GM18907 (cell line): ENCODE measurements at regions not wholly inside any gene's neighbourhood (a gene's known extent, or its start where the extent isn't known, plus 50 kb on each side); places are given as distances from the start of the nearest gene placed in this dataset.
"Not testable (repeated sequence)": the region's sequence is repeated elsewhere in the genome, so short reads cannot be mapped to it uniquely, and the experiment has no call there.

Experiments
- ATAC-seq: cut with Tn5 transposase; IDR thresholded peaks from one replicate; pipeline ENCODE4 v1.9.1; 2021; ENCODE audit warnings: mild to moderate bottlenecking, moderate library complexity; ENCODE audit not compliant: unreplicated experiment

DNA sequence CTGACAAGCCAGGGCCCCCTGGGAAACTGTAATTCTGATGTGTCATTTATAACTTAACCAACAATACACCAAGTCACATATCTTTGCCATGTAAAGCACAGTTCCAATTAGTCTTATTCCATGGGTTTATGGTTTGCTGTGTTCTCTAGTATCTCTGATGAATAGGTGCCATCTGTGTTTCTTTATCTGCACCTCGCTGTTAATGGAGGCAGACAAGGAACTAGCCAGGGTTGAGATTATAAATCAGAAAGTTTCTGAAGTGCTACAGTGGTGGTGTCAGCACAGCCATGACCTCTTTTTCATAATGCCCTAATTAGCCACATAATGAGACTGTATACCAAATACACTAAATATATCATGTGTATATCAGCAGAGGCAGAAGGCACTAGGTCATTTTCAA lies 866.4 kb downstream of the PLOD2 start:
- no peak for ATAC-seq

DNA sequence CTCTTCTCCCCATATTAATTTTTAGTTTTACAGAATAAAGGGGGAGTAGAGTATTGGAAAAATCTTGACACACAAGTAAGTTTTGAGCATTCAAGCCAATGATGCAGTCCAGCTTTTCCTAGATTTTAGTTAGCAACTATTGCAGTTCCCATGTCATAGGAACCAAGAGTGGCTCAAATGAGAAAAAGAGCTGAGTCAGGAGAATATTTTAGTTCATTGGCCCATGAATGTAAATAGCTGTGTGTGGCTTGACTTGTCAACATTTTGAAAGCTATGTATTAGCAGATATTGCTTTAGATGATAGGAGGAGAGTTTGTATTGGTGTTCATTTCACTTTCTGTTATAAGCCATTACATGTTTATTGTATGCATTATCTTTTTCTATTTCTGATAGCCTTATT lies 853.7 kb downstream of the PLOD2 start:
- ATAC-seq: no peak

DNA sequence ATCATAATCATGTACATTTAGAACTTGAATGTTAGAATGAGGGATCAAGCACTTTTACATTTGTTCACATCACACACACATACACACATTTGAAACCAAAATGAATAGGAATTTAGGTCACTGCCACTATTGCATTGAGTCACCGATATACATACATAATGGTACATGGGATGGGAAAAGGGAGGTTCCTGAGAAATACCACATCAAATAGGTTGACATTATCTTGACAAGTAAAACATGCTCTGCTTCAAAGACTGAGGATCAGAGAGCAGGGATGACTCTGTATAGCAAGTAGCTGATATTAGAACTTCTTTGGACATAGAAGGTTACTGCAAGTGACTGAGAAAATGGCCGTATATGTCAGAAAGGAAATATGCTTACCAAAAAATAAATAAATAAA lies 847.2 kb downstream of the PLOD2 start:
- no peak for ATAC-seq

DNA sequence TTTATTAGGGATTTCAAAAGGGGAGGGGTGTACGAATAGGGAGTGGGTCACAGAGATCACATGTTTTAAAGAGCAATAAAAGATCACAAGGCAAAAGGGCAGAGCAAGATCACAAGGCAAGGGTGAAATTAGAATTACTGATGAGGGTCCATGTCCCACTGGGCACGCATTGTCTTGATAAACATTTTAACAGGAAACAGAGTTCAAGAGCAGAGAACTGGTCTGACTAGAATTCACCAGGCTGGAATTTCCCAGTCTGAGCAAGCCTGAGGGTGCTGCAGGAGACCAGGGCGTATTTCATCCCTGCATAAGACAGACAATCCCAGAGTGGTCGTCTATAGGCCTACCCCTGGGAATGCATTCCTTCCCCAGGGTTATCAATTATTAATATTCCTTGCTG lies 844.7 kb downstream of the PLOD2 start:
- not testable (repeated sequence) for ATAC-seq

DNA sequence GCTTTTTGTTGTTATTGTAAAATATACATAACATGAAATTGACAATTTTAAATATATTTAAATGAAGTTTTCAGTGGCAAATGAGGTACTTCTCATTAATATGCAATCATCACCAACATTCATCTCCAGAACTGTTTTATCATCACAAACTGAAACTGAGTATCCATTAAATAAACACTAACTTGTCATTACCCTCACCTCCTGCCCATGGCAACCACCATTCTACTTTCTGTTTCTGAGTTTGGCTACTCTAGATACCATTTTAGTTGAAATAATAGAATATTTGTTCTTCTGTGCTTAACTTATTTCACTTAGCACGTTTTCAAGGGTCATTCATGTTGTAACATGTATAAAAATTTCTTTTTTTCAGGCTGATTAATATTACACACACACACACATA lies 834.3 kb downstream of the PLOD2 start:
- no peak for ATAC-seq

DNA sequence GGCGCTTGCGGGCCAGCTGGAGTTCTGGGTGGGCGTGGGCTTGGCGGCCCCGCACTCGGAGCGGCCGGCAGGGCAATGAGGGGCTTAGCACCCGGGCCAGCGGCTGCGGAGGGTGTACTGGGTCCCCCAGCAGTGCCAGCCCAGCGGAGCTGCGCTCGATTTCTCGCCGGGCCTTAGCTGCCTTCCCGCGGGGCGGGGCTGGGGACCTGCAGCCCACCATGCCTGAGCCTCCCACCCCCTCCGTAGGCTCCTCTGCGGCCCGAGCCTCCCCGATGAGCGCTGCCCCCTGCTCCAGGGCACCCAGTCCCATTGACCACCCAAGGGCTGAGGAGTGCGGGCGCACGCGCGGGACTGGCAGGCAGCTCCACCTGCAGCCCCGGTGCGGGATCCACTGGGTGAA lies 827.6 kb downstream of the PLOD2 start:
- not testable (repeated sequence) for ATAC-seq

DNA sequence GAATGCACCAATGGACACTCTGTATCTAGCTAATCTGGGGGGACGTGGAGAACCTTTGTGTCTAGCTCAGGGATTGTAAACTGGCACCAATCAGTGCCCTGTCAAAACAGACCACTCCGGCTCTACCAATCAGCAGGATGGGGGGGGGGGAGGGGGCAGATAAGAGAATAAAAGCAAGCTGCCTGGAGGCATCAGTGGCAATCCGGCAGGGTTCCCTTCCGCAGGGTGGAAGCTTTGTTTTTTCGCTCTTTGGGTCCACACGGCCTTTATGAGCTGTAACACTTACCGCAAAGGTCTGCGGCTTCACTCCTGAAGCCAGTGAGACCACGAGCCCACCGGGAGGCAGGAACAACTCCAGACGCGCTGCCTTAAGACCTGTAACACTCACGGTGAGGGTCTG lies 827.1 kb downstream of the PLOD2 start:
- ATAC-seq: no peak

DNA sequence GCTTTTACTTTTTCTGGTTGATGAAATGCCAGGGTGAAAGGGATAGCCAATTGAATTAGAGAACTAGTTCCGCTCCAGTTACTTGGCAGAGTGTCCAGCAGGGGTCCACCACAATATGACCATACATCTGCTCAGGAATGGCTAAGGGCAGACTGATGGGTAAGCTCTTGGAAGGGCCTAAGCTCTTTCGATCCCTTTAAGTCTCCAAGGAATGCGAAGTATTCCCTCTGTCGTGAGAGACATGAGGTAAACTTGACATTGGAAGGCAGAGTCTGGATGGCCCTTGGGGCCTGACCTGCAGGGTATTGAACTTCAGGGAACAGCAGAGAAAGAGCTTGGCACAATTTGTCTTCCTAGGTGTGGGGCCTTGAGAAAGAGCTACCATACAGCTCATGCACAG lies 805.8 kb downstream of the PLOD2 start:
- no peak for ATAC-seq

DNA sequence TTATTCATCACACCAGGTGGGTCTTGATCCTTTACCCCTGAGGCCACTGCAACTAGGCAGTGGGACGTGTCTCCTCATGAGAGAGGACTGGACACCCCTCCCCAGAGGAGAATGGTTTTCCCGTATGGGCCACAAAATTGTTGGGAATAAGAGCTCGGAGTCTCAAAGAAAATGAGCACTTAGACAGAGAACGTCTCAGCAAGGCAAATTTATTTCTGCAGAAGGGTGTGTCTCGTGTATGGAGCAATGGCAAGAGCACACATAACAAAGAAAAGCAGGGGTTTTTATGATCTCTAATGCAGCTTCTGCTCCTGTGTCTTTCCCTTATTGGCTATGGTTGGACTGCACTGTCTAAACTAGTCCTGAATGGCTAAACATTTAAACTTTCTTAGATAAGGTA lies 803.5 kb downstream of the PLOD2 start:
- ATAC-seq: no peak

DNA sequence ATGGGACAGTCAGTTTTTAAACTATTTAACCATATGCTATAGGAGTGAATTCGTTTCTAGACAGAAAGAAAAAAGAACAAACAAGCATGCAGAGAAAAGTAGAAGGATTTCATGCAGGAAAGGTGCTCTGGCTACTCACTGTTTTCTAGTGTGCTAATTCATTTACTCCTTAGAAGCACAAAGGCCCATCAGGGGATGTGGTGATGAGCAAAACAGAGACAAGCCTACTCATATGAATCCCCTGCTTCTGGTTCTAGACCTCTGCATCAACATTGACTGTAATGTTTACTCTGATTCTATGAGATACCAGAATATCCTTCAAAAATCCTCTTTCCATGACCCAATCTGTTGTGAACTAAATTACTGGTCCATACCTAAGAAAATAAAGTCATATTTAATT lies 801.9 kb downstream of the PLOD2 start:
- no peak for ATAC-seq

DNA sequence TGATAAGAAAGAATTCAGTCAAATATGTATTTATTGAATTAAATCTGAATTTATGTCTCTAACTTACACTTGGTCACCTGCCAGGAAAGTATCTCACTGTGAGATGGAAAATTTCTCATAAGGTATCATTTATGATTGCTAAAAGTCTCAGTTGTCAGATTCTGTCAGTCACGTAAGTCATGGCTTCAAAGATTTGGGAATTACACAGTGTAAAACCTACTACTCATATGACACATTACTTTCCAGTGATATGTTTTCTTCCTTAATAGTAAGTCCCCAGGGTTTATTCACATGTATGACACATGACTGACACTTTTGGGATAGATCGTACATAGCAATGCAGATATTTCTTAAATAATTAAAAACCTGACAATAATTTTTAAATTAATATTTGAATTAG lies 792.2 kb downstream of the PLOD2 start:
- no peak for ATAC-seq

DNA sequence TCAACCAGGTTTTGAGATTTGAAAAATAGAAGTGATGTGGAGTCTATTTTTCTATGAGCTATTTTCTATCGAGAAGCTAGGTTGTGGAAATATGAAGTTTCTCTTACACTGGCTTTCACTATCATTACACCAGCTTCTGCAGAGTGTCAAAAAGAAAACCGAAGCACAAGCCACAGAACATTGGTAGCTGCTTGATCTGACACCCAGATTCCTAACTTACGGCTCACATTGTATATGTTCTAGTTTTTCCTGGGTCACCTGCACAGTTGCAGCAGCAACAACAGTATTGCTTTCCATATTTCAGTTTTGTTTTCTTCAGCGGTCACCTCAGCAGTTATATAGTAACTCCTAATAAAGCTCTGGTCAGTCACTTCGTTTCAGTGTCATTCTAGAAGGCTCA lies 790.1 kb downstream of the PLOD2 start:
- ATAC-seq: no peak

DNA sequence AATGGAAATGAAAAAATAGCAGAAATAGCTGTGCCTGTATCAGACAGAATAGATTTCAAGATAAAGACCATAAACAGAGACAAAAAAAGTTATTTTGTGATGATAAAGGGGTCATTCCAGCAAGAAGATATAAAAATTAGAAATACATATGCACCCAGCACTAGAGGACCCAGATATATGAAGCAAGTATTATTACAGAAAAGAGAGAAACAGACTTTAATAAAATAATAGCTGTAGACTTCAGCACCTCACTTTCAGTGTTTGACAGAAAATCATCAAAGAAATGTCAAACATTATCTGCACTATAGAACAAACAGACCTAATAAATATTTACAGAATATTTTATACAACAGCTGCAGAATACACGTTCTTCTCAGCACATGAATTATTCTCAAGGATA lies 783.7 kb downstream of the PLOD2 start:
- no peak for ATAC-seq

DNA sequence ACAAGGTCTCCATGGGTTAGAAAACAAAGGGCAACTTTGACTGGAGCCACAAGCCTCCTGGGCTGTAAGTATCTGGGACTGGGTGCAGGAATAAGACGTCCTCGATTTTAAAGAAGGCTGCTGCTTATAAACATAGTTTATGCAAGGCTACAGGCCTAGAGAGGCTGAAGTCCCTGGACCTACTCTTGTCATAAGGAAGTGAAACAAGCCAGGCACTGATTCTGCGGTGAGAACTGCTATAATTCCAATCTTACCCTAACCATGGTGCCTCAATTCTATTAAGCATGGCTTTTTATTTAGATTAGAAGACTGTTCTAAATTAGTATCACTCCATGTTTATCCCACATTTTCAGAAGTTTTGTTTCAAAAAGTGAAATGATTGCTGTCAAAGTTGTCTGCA lies 777.6 kb downstream of the PLOD2 start:
- no peak for ATAC-seq

DNA sequence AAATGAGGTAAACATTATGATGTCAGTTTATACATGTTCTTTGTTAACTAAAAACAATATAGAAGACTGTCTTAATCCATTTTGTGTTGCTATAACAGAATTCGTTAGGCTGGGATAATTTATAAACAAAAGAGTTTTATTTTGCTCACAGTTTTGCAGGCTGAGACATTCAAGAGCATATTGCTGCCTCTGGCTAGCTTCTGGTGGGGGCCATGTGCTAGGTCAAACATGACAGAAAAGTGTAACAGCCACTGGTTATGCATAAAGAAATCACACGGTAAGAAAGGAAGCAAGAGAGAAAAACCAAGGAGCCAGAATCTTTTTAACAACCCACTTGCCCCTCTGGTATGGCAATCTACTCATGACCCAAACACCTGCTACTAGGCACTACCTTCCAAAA lies 776.7 kb downstream of the PLOD2 start:
- ATAC-seq: no peak

DNA sequence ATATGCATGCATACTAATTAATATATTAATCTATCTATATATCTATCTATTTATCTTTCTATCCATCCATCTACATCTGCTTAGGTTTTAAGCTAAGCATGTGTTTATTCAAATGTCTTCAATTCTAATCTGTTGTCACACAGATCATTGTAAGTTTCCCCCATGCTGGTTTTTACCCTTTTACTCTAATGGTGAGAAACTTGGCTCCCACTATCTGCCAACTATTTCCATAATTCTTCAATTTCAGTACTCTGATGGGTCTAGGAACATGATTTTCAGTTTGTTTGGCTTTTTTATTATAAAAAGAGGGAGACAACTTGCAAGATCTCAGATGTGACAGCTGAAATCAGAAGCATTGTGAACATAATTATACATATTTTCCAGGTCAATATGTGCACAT lies 773.8 kb downstream of the PLOD2 start:
- ATAC-seq: no peak

DNA sequence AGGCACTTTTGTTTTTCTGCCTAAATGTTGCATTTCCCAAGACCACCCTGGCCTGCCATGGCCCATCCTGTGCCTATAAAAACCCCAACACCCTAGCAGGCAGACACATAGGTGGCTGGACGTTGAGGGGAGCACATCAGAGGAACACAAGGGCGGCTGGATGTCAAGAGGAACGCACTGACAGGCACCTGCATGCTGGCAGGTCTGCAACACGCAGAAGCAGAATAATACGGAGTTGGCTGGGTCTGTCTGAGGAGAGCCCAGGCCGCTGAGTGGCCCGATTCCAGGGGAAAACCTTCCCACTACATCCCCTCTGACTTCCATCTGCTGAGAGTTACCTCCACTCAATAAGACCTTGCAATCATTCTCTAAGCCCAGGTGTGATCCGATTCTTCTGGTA lies 765.6 kb downstream of the PLOD2 start:
- no peak for ATAC-seq

DNA sequence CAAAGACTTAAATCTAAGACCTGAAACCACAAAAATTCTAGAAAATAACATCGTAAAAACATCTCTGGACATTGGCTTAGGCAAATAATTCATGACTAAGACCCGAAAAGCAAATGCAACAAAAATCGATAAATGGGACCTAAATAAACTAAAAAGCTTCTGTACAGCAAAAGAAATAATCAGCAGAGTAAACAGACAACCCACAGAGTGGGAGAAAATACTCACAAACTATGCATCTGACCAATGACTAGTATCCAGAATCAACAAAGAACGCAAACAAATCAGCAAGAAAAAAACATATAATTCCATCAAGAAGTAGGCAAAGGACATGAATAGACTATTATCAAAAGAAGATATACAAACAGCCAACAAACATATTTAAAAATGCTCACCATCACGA lies 749.4 kb downstream of the PLOD2 start:
- no peak for ATAC-seq

DNA sequence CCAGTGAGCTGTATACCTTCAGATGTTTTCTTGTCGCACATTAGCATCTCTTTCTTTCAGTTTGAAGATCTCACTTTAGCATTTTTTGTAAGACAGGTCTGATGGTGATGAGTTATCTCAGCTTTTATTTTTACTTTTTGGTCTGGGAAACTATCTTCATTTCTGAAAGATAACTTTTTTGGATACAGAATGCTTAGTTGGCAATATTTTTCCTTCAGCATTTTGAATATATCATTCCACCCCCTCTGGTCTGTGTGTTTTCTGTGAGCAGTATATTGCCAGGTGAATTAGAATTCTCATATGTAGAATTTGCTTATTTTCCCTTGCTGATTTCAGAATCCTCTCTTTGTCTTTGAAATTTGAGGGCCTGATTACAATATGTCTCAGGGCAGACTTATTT lies 743.3 kb downstream of the PLOD2 start:
- ATAC-seq: no peak

DNA sequence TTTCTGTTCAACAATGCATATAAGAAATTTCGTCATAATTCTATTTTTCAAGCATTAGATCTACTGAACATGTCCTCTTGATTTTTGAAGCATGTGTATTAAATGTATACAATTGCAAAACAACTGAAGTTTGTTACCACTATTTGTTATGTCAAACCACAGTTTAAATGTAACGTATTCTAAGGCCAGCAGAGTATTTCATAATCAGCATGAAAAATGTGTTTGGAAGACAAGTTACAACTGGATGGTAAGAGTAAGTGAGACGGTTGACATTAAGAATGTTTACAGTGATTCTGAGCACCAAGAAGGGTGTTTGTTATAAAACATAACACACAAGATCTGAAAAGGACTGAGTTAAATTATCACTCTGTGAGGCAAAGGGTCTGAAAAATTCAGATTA lies 738.4 kb downstream of the PLOD2 start:
- ATAC-seq: no peak

DNA sequence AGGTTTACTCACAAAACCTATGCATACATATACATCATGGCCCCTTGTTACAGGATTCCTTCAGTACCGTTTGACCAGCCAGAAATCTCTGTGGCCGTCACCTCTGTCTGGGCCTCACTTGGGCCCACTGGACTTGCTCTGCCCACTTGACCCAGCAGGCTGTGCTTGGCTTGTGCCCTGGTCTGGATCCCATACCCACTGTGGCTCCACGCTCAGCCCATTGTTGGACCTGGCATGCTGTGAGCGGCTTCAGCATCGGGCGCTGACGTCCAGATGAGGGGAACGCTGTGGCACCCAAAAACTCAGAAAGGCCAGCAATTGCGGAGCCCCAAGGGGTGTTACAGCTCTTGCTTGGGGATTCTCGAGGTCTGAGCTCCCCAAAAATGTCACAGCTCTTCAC lies 733.6 kb downstream of the PLOD2 start:
- ATAC-seq: no peak

DNA sequence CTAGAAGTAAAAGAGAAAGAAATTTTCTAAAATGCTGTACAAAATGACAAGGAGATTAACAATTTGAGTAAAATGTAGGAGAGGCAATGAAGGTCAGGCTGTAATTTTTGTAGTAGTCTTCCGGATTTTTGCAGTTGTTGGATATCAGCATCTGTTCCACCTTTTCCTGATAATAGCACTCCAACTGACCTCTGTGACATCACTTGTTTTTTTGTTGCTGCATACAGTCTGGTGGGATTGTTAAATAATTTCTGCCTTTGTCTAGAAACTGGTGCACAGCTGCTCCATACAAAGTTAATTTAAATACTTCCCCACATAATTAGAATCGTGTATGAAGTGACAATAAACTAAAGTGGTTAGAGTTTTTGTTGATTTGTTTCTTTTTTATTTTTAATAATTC lies 731.4 kb downstream of the PLOD2 start:
- ATAC-seq: no peak

DNA sequence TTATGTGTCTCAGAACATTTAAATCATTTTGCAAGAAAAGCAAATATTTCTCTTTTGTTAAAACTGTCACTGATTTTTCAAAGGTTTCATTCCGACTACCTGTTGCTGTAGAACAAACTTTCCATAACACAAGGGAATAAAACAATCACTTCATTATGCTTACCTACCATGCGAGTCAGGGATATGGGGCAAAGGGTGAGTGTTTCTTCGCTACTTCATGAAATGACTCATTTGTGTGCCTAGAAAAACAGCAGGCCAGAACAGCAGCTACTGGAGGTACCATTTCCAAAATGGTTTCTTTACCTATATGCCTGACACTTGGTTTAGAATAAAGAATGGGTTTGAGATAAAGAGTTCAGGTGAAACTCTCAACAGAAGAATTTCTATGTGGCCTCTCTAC lies 712.5 kb downstream of the PLOD2 start:
- ATAC-seq: no peak

DNA sequence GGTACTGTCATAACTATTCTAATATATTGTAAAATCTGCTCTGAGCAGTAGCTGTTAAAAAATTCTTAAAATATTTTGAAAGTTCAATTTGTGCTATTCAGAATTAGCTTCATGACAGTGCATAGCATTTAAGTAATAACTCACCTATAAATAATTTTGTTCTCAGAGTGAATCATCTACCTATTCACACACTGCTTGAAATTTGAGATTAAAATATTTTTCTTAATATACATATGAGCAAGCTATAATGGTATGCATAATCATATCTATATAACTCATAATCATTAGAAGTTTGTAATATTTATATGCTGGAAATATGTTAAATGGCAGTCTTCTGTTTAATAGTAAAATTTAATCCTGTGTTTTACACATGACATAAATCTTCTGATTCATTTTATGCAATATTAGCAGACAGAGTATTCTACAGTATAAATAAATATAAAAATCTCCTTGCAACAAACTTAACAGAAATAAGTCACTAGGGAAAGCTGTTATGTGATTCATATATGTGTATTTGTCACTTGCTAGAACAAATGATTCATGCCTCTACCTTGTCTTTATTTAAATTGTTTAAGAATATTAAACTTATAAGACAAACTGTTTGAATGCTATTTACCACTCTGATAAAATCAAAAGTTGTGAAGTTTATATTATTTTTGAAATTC lies 710.8 kb downstream of the PLOD2 start:
- ATAC-seq: no peak
